SK-N-SH (cell line): ENCODE measurements at regions not wholly inside any gene's neighbourhood (a gene's known extent, or its start where the extent isn't known, plus 50 kb on each side); places are given as distances from the start of the nearest gene placed in this dataset.
A peak's percentile ranks its signal among the peaks of the same experiment; 100 is the strongest.

Experiments used
- FOSL2 ChIP-seq: IDR thresholded peaks from 2 replicates; pipeline ENCODE4 v1.4.0; 2012; ENCODE audit warnings: low read depth, mild to moderate bottlenecking, moderate library complexity, borderline replicate concordance
- MXI1 ChIP-seq: IDR thresholded peaks from 2 replicates; pipeline ENCODE4 v1.6.1; 2012; ENCODE audit warnings: mild to moderate bottlenecking, low read depth, low read length, improper control_type of control experiment
- NRF1 ChIP-seq: IDR thresholded peaks from 2 replicates; pipeline ENCODE4 v1.6.1; 2012; ENCODE audit warnings: low read depth, mild to moderate bottlenecking, low read length
- POLR2AphosphoS5 ChIP-seq: IDR thresholded peaks from 2 replicates; pipeline ENCODE4 v1.6.1; 2012; ENCODE audit warnings: low read depth, low read length
- TEAD4 ChIP-seq: IDR thresholded peaks from 2 replicates; pipeline ENCODE4 v1.4.0; 2012; ENCODE audit warnings: mild to moderate bottlenecking, borderline replicate concordance; ENCODE audit not compliant: insufficient read depth
- TF ChIP-seq, protein P1 (sequence below): fragments of 200-600 bp; sonication (generic); IDR thresholded peaks from 2 replicates; pipeline ENCODE4 v1.6.1; 2017; ENCODE audit warnings: antibody characterized with exemption, mild to moderate bottlenecking, moderate library complexity
- TF ChIP-seq, protein P2 (sequence below): fragments of 150-350 bp; IDR thresholded peaks from 2 replicates; pipeline ENCODE4 v1.6.1; 2017; ENCODE audit warnings: antibody characterized with exemption, low read length, low read depth, borderline replicate concordance
- TF ChIP-seq, protein P3 (sequence below): IDR thresholded peaks from 2 replicates; pipeline ENCODE4 v1.4.0; 2012; ENCODE audit warnings: low read depth
- TF ChIP-seq, protein P4 (sequence below): IDR thresholded peaks from 2 replicates; pipeline ENCODE4 v1.4.0; 2012; ENCODE audit warnings: low read depth, borderline replicate concordance

DNA sequence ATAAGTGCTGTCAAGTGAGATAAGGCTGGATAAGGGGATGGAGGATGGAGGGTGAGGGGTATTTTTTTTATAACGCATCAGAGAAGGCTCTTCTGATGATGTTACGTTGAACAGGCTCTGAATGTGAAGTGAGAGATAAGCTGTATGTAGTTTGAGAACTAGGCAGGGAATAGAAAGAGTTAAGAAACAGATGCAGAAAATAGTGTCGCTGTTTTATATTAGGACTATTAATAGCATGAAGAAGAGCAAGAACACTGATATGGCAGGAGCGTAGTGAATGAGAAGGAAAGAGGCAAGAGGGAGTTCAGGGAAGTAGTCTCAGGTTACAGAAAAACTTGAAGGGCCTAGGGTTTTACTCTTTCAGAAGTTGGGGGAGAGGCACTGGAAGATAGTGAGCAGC, 59.8 kb downstream of the GPR88 start:
- TF ChIP-seq, protein P1, sequence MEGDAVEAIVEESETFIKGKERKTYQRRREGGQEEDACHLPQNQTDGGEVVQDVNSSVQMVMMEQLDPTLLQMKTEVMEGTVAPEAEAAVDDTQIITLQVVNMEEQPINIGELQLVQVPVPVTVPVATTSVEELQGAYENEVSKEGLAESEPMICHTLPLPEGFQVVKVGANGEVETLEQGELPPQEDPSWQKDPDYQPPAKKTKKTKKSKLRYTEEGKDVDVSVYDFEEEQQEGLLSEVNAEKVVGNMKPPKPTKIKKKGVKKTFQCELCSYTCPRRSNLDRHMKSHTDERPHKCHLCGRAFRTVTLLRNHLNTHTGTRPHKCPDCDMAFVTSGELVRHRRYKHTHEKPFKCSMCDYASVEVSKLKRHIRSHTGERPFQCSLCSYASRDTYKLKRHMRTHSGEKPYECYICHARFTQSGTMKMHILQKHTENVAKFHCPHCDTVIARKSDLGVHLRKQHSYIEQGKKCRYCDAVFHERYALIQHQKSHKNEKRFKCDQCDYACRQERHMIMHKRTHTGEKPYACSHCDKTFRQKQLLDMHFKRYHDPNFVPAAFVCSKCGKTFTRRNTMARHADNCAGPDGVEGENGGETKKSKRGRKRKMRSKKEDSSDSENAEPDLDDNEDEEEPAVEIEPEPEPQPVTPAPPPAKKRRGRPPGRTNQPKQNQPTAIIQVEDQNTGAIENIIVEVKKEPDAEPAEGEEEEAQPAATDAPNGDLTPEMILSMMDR = no peak
- TF ChIP-seq POLR2AphosphoS5 (no peak), MXI1 (no peak), TEAD4 (no peak), FOSL2 (no peak), NRF1 (no peak)
- TF ChIP-seq, protein P2, sequence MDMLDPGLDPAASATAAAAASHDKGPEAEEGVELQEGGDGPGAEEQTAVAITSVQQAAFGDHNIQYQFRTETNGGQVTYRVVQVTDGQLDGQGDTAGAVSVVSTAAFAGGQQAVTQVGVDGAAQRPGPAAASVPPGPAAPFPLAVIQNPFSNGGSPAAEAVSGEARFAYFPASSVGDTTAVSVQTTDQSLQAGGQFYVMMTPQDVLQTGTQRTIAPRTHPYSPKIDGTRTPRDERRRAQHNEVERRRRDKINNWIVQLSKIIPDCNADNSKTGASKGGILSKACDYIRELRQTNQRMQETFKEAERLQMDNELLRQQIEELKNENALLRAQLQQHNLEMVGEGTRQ = no peak
- TF ChIP-seq, protein P3, sequence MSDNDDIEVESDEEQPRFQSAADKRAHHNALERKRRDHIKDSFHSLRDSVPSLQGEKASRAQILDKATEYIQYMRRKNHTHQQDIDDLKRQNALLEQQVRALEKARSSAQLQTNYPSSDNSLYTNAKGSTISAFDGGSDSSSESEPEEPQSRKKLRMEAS = no peak
- TF ChIP-seq, protein P4, sequence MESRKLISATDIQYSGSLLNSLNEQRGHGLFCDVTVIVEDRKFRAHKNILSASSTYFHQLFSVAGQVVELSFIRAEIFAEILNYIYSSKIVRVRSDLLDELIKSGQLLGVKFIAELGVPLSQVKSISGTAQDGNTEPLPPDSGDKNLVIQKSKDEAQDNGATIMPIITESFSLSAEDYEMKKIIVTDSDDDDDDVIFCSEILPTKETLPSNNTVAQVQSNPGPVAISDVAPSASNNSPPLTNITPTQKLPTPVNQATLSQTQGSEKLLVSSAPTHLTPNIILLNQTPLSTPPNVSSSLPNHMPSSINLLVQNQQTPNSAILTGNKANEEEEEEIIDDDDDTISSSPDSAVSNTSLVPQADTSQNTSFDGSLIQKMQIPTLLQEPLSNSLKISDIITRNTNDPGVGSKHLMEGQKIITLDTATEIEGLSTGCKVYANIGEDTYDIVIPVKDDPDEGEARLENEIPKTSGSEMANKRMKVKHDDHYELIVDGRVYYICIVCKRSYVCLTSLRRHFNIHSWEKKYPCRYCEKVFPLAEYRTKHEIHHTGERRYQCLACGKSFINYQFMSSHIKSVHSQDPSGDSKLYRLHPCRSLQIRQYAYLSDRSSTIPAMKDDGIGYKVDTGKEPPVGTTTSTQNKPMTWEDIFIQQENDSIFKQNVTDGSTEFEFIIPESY = 0 out of 2 replicates have a peak, but pooled peaks have one; percentile 13
